ENCODE measurements at regions not wholly inside any gene's neighbourhood (a gene's known extent, or its start where the extent isn't known, plus 50 kb on each side); places are given as distances from the start of the nearest gene placed in this dataset.

- WGBS, 2 experiments = 81 to 91% methylated on average over 1 of the region's 1 CpG
- peaks cover 6% of the 10 kb centered on the region for H3K4me1 ChIP-seq (ENCODE audit: control insufficient read depth, insufficient read depth, low read length)
- H3K27me3 ChIP-seq (ENCODE audit: control insufficient read depth, insufficient read depth, low read length, poor library complexity, severe bottlenecking) = no peaks in the 10 kb centered on the region
- no peak overlapping the region for H3K27ac ChIP-seq (ENCODE audit: insufficient read depth, low read depth, low read length, poor library complexity, severe bottlenecking)
- no peak overlapping the region for H3K4me3 ChIP-seq (ENCODE audit: insufficient read depth, low read depth, low read length)
- peaks cover 2% of the 10 kb centered on the region for H3K9me3 ChIP-seq (ENCODE audit: control insufficient read depth, low read length)
- H3K36me3 ChIP-seq (ENCODE audit: control insufficient read depth, insufficient read depth, low read length) = no peaks in the 10 kb centered on the region
Observed at GRCh38 chr1:81437213-81437612, 363.5 kb upstream of the ADGRL2 start.

GRCh38 chr1:81435175-81435574 is 365.6 kb upstream of the ADGRL2 start:
- peaks cover under 1% of the 10 kb centered on the region for H3K9me3 ChIP-seq (ENCODE audit: control insufficient read depth, low read length)
- WGBS, 2 experiments = 83 to 100% methylated on average over 1 of the region's 1 CpG
- H3K4me3 ChIP-seq (ENCODE audit: insufficient read depth, low read depth, low read length) = no peak overlapping the region

GRCh38 chr1:81433676-81434075 is 367.1 kb upstream of the ADGRL2 start:
- Histone ChIP-seq H3K36me3 (ENCODE audit: control insufficient read depth, insufficient read depth, low read length) (no peaks in the 10 kb centered on the region), H3K4me3 (ENCODE audit: insufficient read depth, low read depth, low read length) (no peak overlapping the region), H3K27ac (ENCODE audit: insufficient read depth, low read depth, low read length, poor library complexity, severe bottlenecking) (no peak overlapping the region), H3K27me3 (ENCODE audit: control insufficient read depth, insufficient read depth, low read length, poor library complexity, severe bottlenecking) (no peaks in the 10 kb centered on the region), H3K4me1 (ENCODE audit: control insufficient read depth, insufficient read depth, low read length) (peaks cover 22% of the 10 kb centered on the region), H3K9me3 (ENCODE audit: control insufficient read depth, low read length) (no peaks in the 10 kb centered on the region)
- 93 to 94% methylated on average over 2 of the region's 2 CpGs for WGBS, 2 experiments

More at GRCh38 chr1:81435175-81435574, 365.6 kb upstream of the ADGRL2 start:
- Histone ChIP-seq H3K36me3 (ENCODE audit: control insufficient read depth, insufficient read depth, low read length) (no peaks in the 10 kb centered on the region), H3K27me3 (ENCODE audit: control insufficient read depth, insufficient read depth, low read length, poor library complexity, severe bottlenecking) (no peaks in the 10 kb centered on the region), H3K27ac (ENCODE audit: insufficient read depth, low read depth, low read length, poor library complexity, severe bottlenecking) (no peak overlapping the region), H3K4me1 (ENCODE audit: control insufficient read depth, insufficient read depth, low read length) (peaks cover 19% of the 10 kb centered on the region)

GRCh38 chr1:81432654-81433109 is 368.1 kb upstream of the ADGRL2 start:
- H3K4me3 ChIP-seq (ENCODE audit: insufficient read depth, low read depth, low read length) = no peak overlapping the region
- 93 to 94% methylated on average over 7 to 8 of the region's 8 CpGs for WGBS, 2 experiments
- H3K4me1 ChIP-seq (ENCODE audit: control insufficient read depth, insufficient read depth, low read length) = peaks cover 22% of the 10 kb centered on the region
- H3K27ac ChIP-seq (ENCODE audit: insufficient read depth, low read depth, low read length, poor library complexity, severe bottlenecking) = no peak overlapping the region
- no peaks in the 10 kb centered on the region for H3K27me3 ChIP-seq (ENCODE audit: control insufficient read depth, insufficient read depth, low read length, poor library complexity, severe bottlenecking)
- H3K9me3 ChIP-seq (ENCODE audit: control insufficient read depth, low read length) = no peaks in the 10 kb centered on the region
- H3K36me3 ChIP-seq (ENCODE audit: control insufficient read depth, insufficient read depth, low read length) = no peaks in the 10 kb centered on the region

- peaks cover 22% of the 10 kb centered on the region for H3K4me1 ChIP-seq (ENCODE audit: control insufficient read depth, insufficient read depth, low read length)
- no peak overlapping the region for H3K27ac ChIP-seq (ENCODE audit: insufficient read depth, low read depth, low read length, poor library complexity, severe bottlenecking)
- H3K36me3 ChIP-seq (ENCODE audit: control insufficient read depth, insufficient read depth, low read length) = no peaks in the 10 kb centered on the region
- H3K27me3 ChIP-seq (ENCODE audit: control insufficient read depth, insufficient read depth, low read length, poor library complexity, severe bottlenecking) = no peaks in the 10 kb centered on the region
- no peak overlapping the region for H3K4me3 ChIP-seq (ENCODE audit: insufficient read depth, low read depth, low read length)
- 49 to 52% methylated on average over 4 of the region's 4 CpGs for WGBS, 2 experiments
- H3K9me3 ChIP-seq (ENCODE audit: control insufficient read depth, low read length) = no peaks in the 10 kb centered on the region
Observed at GRCh38 chr1:81432059-81432458, 368.7 kb upstream of the ADGRL2 start.

GRCh38 chr1:81431624-81432000 is 369.1 kb upstream of the ADGRL2 start:
- whole genome bisulfite sequencing, 2 experiments = 37 to 54% methylated on average over 2 of the region's 2 CpGs
- no peaks in the 10 kb centered on the region for H3K36me3 ChIP-seq (ENCODE audit: control insufficient read depth, insufficient read depth, low read length)
- H3K9me3 ChIP-seq (ENCODE audit: control insufficient read depth, low read length) = no peaks in the 10 kb centered on the region
- no peaks in the 10 kb centered on the region for H3K27me3 ChIP-seq (ENCODE audit: control insufficient read depth, insufficient read depth, low read length, poor library complexity, severe bottlenecking)
- H3K4me3 ChIP-seq (ENCODE audit: insufficient read depth, low read depth, low read length) = no peak overlapping the region
- H3K4me1 ChIP-seq (ENCODE audit: control insufficient read depth, insufficient read depth, low read length) = peaks cover 22% of the 10 kb centered on the region
- peak overlapping the region; percentile 69 for H3K27ac ChIP-seq (ENCODE audit: insufficient read depth, low read depth, low read length, poor library complexity, severe bottlenecking)

- H3K27me3 ChIP-seq (ENCODE audit: control insufficient read depth, insufficient read depth, low read length, poor library complexity, severe bottlenecking) = no peaks in the 10 kb centered on the region
- 3 to 4% methylated on average over 6 of the region's 6 CpGs for WGBS, 2 experiments
- no peaks in the 10 kb centered on the region for H3K36me3 ChIP-seq (ENCODE audit: control insufficient read depth, insufficient read depth, low read length)
- no peak overlapping the region for H3K4me3 ChIP-seq (ENCODE audit: insufficient read depth, low read depth, low read length)
- H3K4me1 ChIP-seq (ENCODE audit: control insufficient read depth, insufficient read depth, low read length) = peaks cover 22% of the 10 kb centered on the region
- no peaks in the 10 kb centered on the region for H3K9me3 ChIP-seq (ENCODE audit: control insufficient read depth, low read length)
- H3K27ac ChIP-seq (ENCODE audit: insufficient read depth, low read depth, low read length, poor library complexity, severe bottlenecking) = peak overlapping the region; percentile 71
Observed at GRCh38 chr1:81430955-81431623, 369.6 kb upstream of the ADGRL2 start.

GRCh38 chr1:81430236-81430938 is 370.3 kb upstream of the ADGRL2 start:
- H3K4me1 ChIP-seq (ENCODE audit: control insufficient read depth, insufficient read depth, low read length) = peaks cover 22% of the 10 kb centered on the region
- no peaks in the 10 kb centered on the region for H3K36me3 ChIP-seq (ENCODE audit: control insufficient read depth, insufficient read depth, low read length)
- no peak overlapping the region for H3K4me3 ChIP-seq (ENCODE audit: insufficient read depth, low read depth, low read length)
- H3K27me3 ChIP-seq (ENCODE audit: control insufficient read depth, insufficient read depth, low read length, poor library complexity, severe bottlenecking) = no peaks in the 10 kb centered on the region
- H3K9me3 ChIP-seq (ENCODE audit: control insufficient read depth, low read length) = no peaks in the 10 kb centered on the region
- no peak overlapping the region for H3K27ac ChIP-seq (ENCODE audit: insufficient read depth, low read depth, low read length, poor library complexity, severe bottlenecking)
- 29 to 31% methylated on average over 1 of the region's 1 CpG for WGBS, 2 experiments

- Histone ChIP-seq H3K4me3 (ENCODE audit: insufficient read depth, low read depth, low read length) (no peak overlapping the region), H3K4me1 (ENCODE audit: control insufficient read depth, insufficient read depth, low read length) (peaks cover 22% of the 10 kb centered on the region), H3K9me3 (ENCODE audit: control insufficient read depth, low read length) (no peaks in the 10 kb centered on the region), H3K27me3 (ENCODE audit: control insufficient read depth, insufficient read depth, low read length, poor library complexity, severe bottlenecking) (no peaks in the 10 kb centered on the region), H3K27ac (ENCODE audit: insufficient read depth, low read depth, low read length, poor library complexity, severe bottlenecking) (no peak overlapping the region), H3K36me3 (ENCODE audit: control insufficient read depth, insufficient read depth, low read length) (no peaks in the 10 kb centered on the region)
- 93% methylated on average over 1 of the region's 1 CpG for WGBS, 2 experiments
Observed at GRCh38 chr1:81428998-81429397, 371.7 kb upstream of the ADGRL2 start.

GRCh38 chr1:81424816-81425215 is 375.9 kb upstream of the ADGRL2 start:
- H3K4me1 ChIP-seq (ENCODE audit: control insufficient read depth, insufficient read depth, low read length) = peaks cover 3% of the 10 kb centered on the region
- H3K9me3 ChIP-seq (ENCODE audit: control insufficient read depth, low read length) = no peaks in the 10 kb centered on the region
- no peak overlapping the region for H3K27ac ChIP-seq (ENCODE audit: insufficient read depth, low read depth, low read length, poor library complexity, severe bottlenecking)
- 91 to 100% methylated on average over 2 of the region's 2 CpGs for WGBS, 2 experiments
- no peaks in the 10 kb centered on the region for H3K36me3 ChIP-seq (ENCODE audit: control insufficient read depth, insufficient read depth, low read length)
- H3K4me3 ChIP-seq (ENCODE audit: insufficient read depth, low read depth, low read length) = no peak overlapping the region
- H3K27me3 ChIP-seq (ENCODE audit: control insufficient read depth, insufficient read depth, low read length, poor library complexity, severe bottlenecking) = no peaks in the 10 kb centered on the region
